Tibial nerve (tissue), 4 donors: ENCODE measurements at regions not wholly inside any gene's neighbourhood (a gene's known extent, or its start where the extent isn't known, plus 50 kb on each side); places are given as distances from the start of the nearest gene placed in this dataset.

ENCODE experiments used
- CTCF ChIP-seq, 5 experiments: fragments of 200-600 bp in 3 of 5; fragments of 450-650 bp in 2 of 5; sonication (generic) in 3 of 5; IDR thresholded peaks; one replicate each; pipeline ENCODE4 v1.5.1; 2016 to 2019; ENCODE audit warnings: antibody characterized with exemption in 5 of 5, mild to moderate bottlenecking in 3 of 5, moderate library complexity in 2 of 5
- EP300 ChIP-seq, 2 donors: sonication (generic); formaldehyde crosslinking; IDR thresholded peaks; one replicate each; pipeline ENCODE4 v1.6.1; 2017; ENCODE audit warnings: antibody characterized with exemption in 2 of 2, mild to moderate bottlenecking in 1 of 2
- POLR2A ChIP-seq, 2 donors: fragments of 450-650 bp; IDR thresholded peaks; one replicate each; pipeline ENCODE4 v1.6.1; 2017; ENCODE audit warnings: antibody characterized with exemption in 2 of 2, mild to moderate bottlenecking in 2 of 2, moderate library complexity in 2 of 2

DNA sequence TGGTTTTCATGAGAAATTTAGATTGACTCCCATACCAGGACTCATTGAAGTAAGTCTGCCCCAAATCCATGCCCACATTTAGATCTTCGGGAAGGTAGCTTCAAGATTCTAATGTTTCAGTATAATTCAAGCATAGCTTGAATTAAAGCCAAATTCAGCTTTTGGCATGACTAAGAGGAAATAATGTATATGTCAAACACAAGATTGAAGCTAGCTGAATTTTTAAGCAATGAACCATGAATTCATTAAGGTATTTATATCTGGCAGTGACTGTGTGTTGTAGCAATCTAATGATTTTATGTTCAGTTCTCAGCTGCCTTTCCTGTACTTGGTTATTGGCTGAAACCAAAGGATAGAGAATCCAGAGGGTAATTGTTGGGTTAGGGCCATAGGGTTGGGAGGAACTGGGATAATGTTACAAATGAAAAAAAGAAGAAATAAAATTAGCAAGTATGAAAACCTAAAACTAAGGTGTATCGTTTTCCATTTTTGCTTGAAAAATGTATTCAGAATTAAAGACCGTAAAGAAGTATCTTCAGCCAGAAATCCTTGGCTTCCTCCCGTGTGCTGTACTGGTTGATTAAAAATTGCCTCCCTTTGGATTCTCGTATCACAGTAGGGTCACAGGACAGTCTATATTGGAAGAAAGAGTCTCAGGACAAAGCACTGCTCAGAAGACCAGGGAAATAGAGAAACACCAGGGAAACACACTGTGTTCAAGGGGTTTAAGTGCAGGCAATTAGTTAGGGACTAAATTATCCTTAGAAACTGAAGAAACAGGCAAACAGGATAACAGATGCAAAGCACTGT, 119.0 kb upstream of the FN1 start:
- TF ChIP-seq CTCF (IDR thresholded peaks at IDR 0.05) (no peak), POLR2A (IDR thresholded peaks at IDR 0.05) (no peak), EP300 (IDR thresholded peaks at IDR 0.05) (no peak)
